NB4 (cell line): ENCODE measurements at regions not wholly inside any gene's neighbourhood (a gene's known extent, or its start where the extent isn't known, plus 50 kb on each side); places are given as distances from the start of the nearest gene placed in this dataset.

ENCODE experiments used
- TF ChIP-seq, protein P1 (sequence below): IDR thresholded peaks from one replicate; pipeline ENCODE4 v1.5.1; 2012; ENCODE audit warnings: low read depth, low read length
- TF ChIP-seq, protein P2 (sequence below): IDR thresholded peaks from 2 replicates; pipeline ENCODE4 v1.6.1; 2011; ENCODE audit warnings: low read depth, low read length

DNA sequence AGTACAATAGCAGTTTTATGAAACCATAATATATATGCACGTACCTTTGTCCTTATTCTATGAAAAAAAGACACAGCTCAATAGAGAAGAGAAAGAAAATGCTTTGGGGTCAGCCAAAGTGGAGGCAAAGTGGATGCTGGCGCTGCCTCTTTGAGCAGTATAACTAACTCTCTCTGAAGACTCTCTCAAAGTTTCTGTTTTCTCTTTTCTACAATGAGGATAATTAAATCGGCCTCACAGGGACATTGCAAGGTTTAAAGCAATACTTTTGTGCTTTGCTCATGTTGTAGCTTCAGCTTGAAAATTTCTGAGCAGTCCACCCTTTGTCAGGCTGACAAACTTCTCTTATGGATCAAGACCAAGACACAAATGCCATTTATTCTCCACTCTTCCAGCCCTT is 455.1 kb upstream of the MPDZ start:
- TF ChIP-seq, protein P1, sequence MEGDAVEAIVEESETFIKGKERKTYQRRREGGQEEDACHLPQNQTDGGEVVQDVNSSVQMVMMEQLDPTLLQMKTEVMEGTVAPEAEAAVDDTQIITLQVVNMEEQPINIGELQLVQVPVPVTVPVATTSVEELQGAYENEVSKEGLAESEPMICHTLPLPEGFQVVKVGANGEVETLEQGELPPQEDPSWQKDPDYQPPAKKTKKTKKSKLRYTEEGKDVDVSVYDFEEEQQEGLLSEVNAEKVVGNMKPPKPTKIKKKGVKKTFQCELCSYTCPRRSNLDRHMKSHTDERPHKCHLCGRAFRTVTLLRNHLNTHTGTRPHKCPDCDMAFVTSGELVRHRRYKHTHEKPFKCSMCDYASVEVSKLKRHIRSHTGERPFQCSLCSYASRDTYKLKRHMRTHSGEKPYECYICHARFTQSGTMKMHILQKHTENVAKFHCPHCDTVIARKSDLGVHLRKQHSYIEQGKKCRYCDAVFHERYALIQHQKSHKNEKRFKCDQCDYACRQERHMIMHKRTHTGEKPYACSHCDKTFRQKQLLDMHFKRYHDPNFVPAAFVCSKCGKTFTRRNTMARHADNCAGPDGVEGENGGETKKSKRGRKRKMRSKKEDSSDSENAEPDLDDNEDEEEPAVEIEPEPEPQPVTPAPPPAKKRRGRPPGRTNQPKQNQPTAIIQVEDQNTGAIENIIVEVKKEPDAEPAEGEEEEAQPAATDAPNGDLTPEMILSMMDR, result no peak
- TF ChIP-seq, protein P2, sequence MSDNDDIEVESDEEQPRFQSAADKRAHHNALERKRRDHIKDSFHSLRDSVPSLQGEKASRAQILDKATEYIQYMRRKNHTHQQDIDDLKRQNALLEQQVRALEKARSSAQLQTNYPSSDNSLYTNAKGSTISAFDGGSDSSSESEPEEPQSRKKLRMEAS, result no peak
